Uterus (tissue), 3 donors: ENCODE measurements at regions not wholly inside any gene's neighbourhood (a gene's known extent, or its start where the extent isn't known, plus 50 kb on each side); places are given as distances from the start of the nearest gene placed in this dataset.
"Not testable (repeated sequence)": the region's sequence is repeated elsewhere in the genome, so short reads cannot be mapped to it uniquely, and the experiment has no call there.

Source experiments
- DNase-seq, 2 donors: peaks; one replicate each; pipeline ENCODE4 v3.0.0-alpha.2; 2019 to 2020
- H3K27ac ChIP-seq, 2 donors: fragments of 200-600 bp; sonication (generic); 1 replicate in 1 of 2; 2 replicates in 1 of 2; pipeline ENCODE4 v1.5.1; 2016 to 2018
- H3K27me3 ChIP-seq, 2 donors: fragments of 200-600 bp; sonication (generic); one replicate each; pipeline ENCODE4 v1.5.1; 2018 to 2019; ENCODE audit warnings: control low read depth in 1 of 2
- H3K36me3 ChIP-seq, 2 donors: fragments of 200-600 bp; sonication (generic); one replicate each; pipeline ENCODE4 v1.5.1; 2019; ENCODE audit warnings: control low read depth in 1 of 2
- H3K4me1 ChIP-seq, 2 donors: fragments of 200-600 bp; sonication (generic); one replicate each; pipeline ENCODE4 v1.5.1; 2018 to 2019; ENCODE audit warnings: control low read depth in 1 of 2
- H3K4me3 ChIP-seq, 2 donors: fragments of 200-600 bp; sonication (generic); 1 replicate in 1 of 2; 2 replicates in 1 of 2; pipeline ENCODE4 v1.5.1; 2018 to 2019; ENCODE audit warnings: mild to moderate bottlenecking in 1 of 2
- H3K9me3 ChIP-seq, 2 donors: fragments of 200-600 bp; sonication (generic); one replicate each; pipeline ENCODE4 v1.5.1; 2019; ENCODE audit warnings: control low read depth in 1 of 2
- POLR2A ChIP-seq, 2 donors: fragments of 450-650 bp; IDR thresholded peaks; one replicate each; pipeline ENCODE4 v1.6.1; 2016; ENCODE audit warnings: antibody characterized with exemption in 2 of 2, mild to moderate bottlenecking in 1 of 2, moderate library complexity in 1 of 2
- intact Hi-C: fragments of 100-400 bp; cut with DNase I; formaldehyde crosslinking; loops from one replicate; pipeline ENCODE4 v1.15.1; 2023; ENCODE audit warnings: low total_unique reads
- TF ChIP-seq, protein P1 (sequence below), 4 experiments: fragments of 200-600 bp in 2 of 4; fragments of 450-650 bp in 2 of 4; sonication (generic) in 2 of 4; IDR thresholded peaks; one replicate each; pipeline ENCODE4 v1.5.1; 2016 to 2019; ENCODE audit warnings: antibody characterized with exemption in 4 of 4, mild to moderate bottlenecking in 2 of 4, moderate library complexity in 1 of 4
- donor health status: DM: yes; HTN: yes; CAD: no.

DNA sequence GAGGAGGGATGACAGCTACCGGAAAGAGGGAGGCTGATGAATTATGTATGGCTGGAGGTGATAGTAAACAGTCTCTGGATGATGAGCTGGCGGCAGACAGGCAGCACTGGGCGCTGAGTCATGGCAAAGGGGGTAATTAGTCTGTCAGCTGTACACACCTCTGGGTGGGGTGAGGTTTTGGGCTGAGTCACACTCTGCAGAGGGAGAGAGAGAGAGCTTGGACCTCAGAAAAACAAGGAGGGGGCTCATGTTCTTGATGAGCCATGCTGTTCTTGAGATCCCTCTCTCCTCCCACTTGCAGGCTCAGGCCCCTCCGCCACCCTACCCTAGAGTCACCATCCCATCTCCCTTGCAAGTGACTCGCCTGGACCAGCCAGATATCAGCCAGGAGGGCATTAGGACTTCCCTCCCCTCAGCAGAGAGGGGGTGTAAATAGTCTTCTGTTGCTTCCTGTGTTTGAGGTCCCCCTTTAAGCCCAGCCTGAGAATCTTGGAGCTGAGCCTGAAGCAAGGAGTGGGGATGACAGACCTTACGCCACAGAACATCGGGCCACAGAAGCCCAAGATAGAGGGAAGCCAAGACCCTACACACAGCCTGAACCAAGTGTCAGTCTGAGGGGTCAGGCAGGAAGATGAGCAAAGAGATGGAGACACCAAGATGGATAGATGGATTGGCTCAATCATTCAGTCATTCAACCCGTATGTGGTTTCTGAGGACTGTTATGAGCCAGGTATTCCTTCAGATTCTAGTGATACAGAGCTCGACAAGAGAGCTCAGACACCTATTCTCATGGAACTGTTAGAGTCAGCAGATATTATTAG is 383.2 kb upstream of the CCL2 start:
- TF ChIP-seq, protein P1, sequence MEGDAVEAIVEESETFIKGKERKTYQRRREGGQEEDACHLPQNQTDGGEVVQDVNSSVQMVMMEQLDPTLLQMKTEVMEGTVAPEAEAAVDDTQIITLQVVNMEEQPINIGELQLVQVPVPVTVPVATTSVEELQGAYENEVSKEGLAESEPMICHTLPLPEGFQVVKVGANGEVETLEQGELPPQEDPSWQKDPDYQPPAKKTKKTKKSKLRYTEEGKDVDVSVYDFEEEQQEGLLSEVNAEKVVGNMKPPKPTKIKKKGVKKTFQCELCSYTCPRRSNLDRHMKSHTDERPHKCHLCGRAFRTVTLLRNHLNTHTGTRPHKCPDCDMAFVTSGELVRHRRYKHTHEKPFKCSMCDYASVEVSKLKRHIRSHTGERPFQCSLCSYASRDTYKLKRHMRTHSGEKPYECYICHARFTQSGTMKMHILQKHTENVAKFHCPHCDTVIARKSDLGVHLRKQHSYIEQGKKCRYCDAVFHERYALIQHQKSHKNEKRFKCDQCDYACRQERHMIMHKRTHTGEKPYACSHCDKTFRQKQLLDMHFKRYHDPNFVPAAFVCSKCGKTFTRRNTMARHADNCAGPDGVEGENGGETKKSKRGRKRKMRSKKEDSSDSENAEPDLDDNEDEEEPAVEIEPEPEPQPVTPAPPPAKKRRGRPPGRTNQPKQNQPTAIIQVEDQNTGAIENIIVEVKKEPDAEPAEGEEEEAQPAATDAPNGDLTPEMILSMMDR (IDR thresholded peaks at IDR 0.05), result no peak
- TF ChIP-seq POLR2A (IDR thresholded peaks at IDR 0.05), result no peak
- intact Hi-C loops, result no loop called here
- H3K4me1 ChIP-seq, result no peaks in the 10 kb centered on the region
- H3K36me3 ChIP-seq, result no peaks in the 10 kb centered on the region
- no peak for DNase-seq
- no peaks in the 10 kb centered on the region for H3K9me3 ChIP-seq
- no peak overlapping the region for H3K27ac ChIP-seq
- H3K27me3 ChIP-seq, result no peaks in the 10 kb centered on the region
- H3K4me3 ChIP-seq, result no peak overlapping the region

DNA sequence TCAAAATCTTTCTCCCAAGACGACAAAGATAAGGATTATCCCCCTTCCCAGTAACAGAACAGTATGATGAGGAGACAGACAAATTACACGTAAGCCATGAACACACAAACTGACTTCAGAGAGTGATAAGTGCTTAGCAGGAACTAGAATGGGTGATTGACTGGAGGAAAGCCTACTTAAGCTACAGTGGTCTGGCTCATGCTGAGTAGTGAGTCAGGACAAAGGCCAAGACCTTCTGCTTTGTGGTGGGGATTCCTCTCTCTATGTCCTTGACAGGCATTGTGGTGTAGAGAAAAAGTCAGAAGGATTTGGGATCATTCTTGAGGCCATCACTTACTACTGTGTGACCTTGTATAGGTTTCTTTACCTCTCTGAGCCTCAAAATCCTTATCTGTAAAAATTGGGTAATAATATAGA is 381.9 kb upstream of the CCL2 start:
- no peaks in the 10 kb centered on the region for H3K27me3 ChIP-seq
- no peak for DNase-seq
- H3K4me1 ChIP-seq, result no peaks in the 10 kb centered on the region
- H3K27ac ChIP-seq, result no peak overlapping the region
- H3K36me3 ChIP-seq, result no peaks in the 10 kb centered on the region
- no peaks in the 10 kb centered on the region for H3K9me3 ChIP-seq
- intact Hi-C loops, result no loop called here
- TF ChIP-seq POLR2A (IDR thresholded peaks at IDR 0.05), result no peak
- TF ChIP-seq, protein P1 (IDR thresholded peaks at IDR 0.05), result no peak
- no peak overlapping the region for H3K4me3 ChIP-seq

DNA sequence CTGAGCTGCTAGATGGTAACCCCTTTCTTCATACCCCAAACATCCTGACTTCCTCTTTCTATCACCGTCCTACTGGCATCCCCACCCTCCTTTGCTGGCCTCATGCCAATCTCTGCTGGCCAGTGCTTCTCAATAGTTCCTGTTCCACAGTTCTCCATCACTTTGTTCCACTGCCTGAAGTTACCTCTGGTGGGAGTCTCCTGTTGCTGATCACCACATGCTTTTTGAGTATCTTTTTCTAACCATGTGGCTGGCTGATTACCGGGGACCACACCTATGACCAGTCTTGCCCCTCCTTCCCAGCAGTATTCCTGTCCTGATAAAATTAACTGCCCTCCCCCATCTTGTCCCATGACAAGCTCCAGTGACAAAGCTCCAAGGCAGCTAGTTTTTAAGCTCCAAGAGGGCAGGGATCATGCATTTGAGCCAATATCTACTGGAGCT is 380.4 kb upstream of the CCL2 start:
- intact Hi-C loops, result no loop called here
- Histone ChIP-seq H3K4me3 (no peak overlapping the region), H3K36me3 (no peaks in the 10 kb centered on the region), H3K4me1 (no peaks in the 10 kb centered on the region), H3K9me3 (no peaks in the 10 kb centered on the region), H3K27me3 (no peaks in the 10 kb centered on the region), H3K27ac (no peak overlapping the region)
- no peak for DNase-seq
- TF ChIP-seq, protein P1 (IDR thresholded peaks at IDR 0.05), result no peak
- no peak for TF ChIP-seq POLR2A (IDR thresholded peaks at IDR 0.05)

DNA sequence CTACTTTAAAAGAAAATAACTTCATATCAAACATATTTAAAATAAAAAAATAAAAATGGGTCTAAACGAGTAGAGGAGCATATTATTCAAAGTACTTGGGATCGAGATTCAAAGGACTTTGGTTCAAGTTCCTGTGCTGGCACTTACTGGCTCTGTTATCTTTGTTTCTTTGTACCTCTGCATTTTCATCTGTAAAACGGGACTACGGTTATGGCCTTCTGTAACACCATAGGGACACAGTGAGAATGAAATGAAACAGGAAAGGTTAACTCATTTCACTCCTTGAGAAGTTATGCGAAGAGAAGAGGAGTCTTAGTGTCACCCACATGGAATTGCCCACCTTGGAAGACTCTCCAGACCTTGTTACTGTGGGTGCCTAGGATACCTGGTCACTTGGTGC is 379.1 kb upstream of the CCL2 start:
- H3K36me3 ChIP-seq, result no peaks in the 10 kb centered on the region
- H3K4me1 ChIP-seq, result no peaks in the 10 kb centered on the region
- intact Hi-C loops, result no loop called here
- H3K27ac ChIP-seq, result no peak overlapping the region
- no peak for TF ChIP-seq POLR2A (IDR thresholded peaks at IDR 0.05)
- TF ChIP-seq, protein P1 (IDR thresholded peaks at IDR 0.05), result no peak
- H3K27me3 ChIP-seq, result no peaks in the 10 kb centered on the region
- DNase-seq, result no peak
- H3K4me3 ChIP-seq, result no peak overlapping the region
- no peaks in the 10 kb centered on the region for H3K9me3 ChIP-seq

DNA sequence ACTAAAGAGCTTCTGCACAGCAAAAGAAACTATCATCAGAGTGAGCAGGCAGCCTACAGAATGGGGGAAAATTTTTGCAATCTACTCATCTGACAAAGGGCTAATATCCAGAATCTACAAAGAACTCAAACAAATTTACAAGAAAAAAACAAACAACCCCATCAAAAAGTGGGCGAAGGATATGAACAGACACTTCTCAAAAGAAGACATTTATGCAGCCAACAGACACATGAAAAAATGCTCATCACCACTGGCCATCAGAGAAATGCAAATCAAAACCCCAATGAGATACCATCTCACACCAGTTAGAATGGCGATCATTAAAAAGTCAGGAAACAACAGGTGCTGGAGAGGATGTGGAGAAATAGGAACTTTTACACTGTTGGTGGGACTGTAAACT is 372.8 kb upstream of the CCL2 start:
- H3K4me3 ChIP-seq, H3K9me3 ChIP-seq, DNase-seq, H3K36me3 ChIP-seq, H3K4me1 ChIP-seq, intact Hi-C loops, H3K27me3 ChIP-seq, H3K27ac ChIP-seq: not testable (repeated sequence)

DNA sequence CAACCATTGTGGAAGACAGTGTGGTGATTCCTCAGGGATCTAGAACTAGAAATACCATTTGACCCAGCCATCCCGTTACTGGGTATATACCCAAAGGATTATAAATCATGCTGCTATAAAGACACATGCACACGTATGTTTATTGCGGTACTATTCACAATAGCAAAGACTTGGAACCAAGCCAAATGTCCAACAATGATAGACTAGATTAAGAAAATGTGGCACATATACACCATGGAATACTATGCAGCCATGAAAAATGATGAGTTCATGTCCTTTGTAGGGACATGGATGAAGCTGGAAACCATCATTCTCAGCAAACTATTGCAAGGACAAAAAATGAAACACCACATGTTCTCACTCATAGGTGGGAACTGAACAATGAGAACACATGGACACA is 372.4 kb upstream of the CCL2 start:
- H3K27ac ChIP-seq, H3K9me3 ChIP-seq, H3K27me3 ChIP-seq, H3K4me1 ChIP-seq, H3K4me3 ChIP-seq, DNase-seq, H3K36me3 ChIP-seq, intact Hi-C loops: not testable (repeated sequence)
